GM23338 (cell line): ENCODE measurements at regions not wholly inside any gene's neighbourhood (a gene's known extent, or its start where the extent isn't known, plus 50 kb on each side); places are given as distances from the start of the nearest gene placed in this dataset.

Experiments used
- CREB1 ChIP-seq: fragments of 250-450 bp; sonication (Bioruptor Pico); IDR thresholded peaks from 2 replicates; pipeline ENCODE4 v1.5.0; 2020; ENCODE audit warnings: low read depth, mild to moderate bottlenecking, moderate library complexity
- EZH2 ChIP-seq: fragments of 200-600 bp; sonication (generic); IDR thresholded peaks from one replicate; pipeline ENCODE4 v1.8.0; 2017; ENCODE audit warnings: antibody characterized with exemption, mild to moderate bottlenecking, low read depth; ENCODE audit not compliant: unreplicated experiment
- EZH2phosphoT487 ChIP-seq: fragments of 200-600 bp; sonication (generic); IDR thresholded peaks from one replicate; pipeline ENCODE4 v1.8.1; 2018; ENCODE audit warnings: antibody characterized with exemption; ENCODE audit not compliant: unreplicated experiment
- POLR2AphosphoS5 ChIP-seq: IDR thresholded peaks from 2 replicates; pipeline ENCODE4 v1.6.1; 2016; ENCODE audit warnings: antibody characterized with exemption, low read depth
- ZNF114 ChIP-seq: fragments of 250-450 bp; sonication (Bioruptor Pico); IDR thresholded peaks from 2 replicates; pipeline ENCODE4 v1.5.0; 2020; ENCODE audit warnings: mild to moderate bottlenecking, moderate library complexity
- TF ChIP-seq, protein P1 (sequence below), 2 experiments: fragments of 200-600 bp in 1 of 2; sonication (generic) in 1 of 2; conservative IDR thresholded peaks; 2 replicates each; pipeline versions ENCODE4 v1.5.1 to v1.6.1; 2016 to 2017; ENCODE audit warnings: antibody characterized with exemption in 2 of 2, low read depth in 2 of 2, mild to moderate bottlenecking in 2 of 2, moderate library complexity in 1 of 2
- TF ChIP-seq, protein P2 (sequence below): IDR thresholded peaks from one replicate; pipeline ENCODE4 v1.6.1; 2018; ENCODE audit warnings: antibody characterized with exemption; ENCODE audit not compliant: unreplicated experiment

DNA sequence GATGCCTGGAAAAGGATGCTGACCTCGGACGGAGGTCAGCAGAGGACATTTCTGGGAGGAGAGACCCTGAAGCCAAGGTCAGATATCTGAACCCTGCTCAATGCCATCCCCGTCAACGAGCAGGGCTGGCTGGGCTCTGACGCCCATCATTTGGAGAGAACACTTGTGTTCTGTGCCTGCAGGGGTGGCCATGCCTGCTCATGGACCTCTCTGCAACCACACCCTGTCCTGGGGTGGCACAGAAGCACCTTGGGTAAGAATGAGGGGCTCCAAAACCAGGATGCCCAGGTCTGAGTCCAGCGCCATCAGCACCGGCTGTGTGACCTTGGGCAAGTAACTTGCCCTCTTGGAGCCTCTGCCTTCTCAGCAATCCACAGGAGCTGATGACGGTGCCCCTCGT, 293.7 kb upstream of the FOXF1 start:
- TF ChIP-seq, protein P1, sequence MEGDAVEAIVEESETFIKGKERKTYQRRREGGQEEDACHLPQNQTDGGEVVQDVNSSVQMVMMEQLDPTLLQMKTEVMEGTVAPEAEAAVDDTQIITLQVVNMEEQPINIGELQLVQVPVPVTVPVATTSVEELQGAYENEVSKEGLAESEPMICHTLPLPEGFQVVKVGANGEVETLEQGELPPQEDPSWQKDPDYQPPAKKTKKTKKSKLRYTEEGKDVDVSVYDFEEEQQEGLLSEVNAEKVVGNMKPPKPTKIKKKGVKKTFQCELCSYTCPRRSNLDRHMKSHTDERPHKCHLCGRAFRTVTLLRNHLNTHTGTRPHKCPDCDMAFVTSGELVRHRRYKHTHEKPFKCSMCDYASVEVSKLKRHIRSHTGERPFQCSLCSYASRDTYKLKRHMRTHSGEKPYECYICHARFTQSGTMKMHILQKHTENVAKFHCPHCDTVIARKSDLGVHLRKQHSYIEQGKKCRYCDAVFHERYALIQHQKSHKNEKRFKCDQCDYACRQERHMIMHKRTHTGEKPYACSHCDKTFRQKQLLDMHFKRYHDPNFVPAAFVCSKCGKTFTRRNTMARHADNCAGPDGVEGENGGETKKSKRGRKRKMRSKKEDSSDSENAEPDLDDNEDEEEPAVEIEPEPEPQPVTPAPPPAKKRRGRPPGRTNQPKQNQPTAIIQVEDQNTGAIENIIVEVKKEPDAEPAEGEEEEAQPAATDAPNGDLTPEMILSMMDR (conservative IDR thresholded peaks at IDR 0.05; ENCODE audit: low read depth in 2 of 2) = no peak
- TF ChIP-seq EZH2phosphoT487 (no peak), EZH2 (no peak), POLR2AphosphoS5 (no peak), CREB1 (CRISPR knock-in tag) (no peak), ZNF114 (no peak)
- TF ChIP-seq, protein P2, sequence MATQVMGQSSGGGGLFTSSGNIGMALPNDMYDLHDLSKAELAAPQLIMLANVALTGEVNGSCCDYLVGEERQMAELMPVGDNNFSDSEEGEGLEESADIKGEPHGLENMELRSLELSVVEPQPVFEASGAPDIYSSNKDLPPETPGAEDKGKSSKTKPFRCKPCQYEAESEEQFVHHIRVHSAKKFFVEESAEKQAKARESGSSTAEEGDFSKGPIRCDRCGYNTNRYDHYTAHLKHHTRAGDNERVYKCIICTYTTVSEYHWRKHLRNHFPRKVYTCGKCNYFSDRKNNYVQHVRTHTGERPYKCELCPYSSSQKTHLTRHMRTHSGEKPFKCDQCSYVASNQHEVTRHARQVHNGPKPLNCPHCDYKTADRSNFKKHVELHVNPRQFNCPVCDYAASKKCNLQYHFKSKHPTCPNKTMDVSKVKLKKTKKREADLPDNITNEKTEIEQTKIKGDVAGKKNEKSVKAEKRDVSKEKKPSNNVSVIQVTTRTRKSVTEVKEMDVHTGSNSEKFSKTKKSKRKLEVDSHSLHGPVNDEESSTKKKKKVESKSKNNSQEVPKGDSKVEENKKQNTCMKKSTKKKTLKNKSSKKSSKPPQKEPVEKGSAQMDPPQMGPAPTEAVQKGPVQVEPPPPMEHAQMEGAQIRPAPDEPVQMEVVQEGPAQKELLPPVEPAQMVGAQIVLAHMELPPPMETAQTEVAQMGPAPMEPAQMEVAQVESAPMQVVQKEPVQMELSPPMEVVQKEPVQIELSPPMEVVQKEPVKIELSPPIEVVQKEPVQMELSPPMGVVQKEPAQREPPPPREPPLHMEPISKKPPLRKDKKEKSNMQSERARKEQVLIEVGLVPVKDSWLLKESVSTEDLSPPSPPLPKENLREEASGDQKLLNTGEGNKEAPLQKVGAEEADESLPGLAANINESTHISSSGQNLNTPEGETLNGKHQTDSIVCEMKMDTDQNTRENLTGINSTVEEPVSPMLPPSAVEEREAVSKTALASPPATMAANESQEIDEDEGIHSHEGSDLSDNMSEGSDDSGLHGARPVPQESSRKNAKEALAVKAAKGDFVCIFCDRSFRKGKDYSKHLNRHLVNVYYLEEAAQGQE = no peak
